ENCODE measurements at regions not wholly inside any gene's neighbourhood (a gene's known extent, or its start where the extent isn't known, plus 50 kb on each side); places are given as distances from the start of the nearest gene placed in this dataset.

GRCh38 chrX:69424910-69425309, 79.2 kb upstream of the NALF2 start:
- TF ChIP-seq CTCF (IDR thresholded peaks at IDR 0.05) (no peak), POLR2AphosphoS5 (IDR thresholded peaks at IDR 0.05) (no peak), EP300 (IDR thresholded peaks at IDR 0.05) (no peak), POLR2A (IDR thresholded peaks at IDR 0.05) (no peak)

All from gastroesophageal sphincter (tissue), 3 donors.